ENCODE measurements at regions not wholly inside any gene's neighbourhood (a gene's known extent, or its start where the extent isn't known, plus 50 kb on each side); places are given as distances from the start of the nearest gene placed in this dataset.
A peak's percentile ranks its signal among the peaks of the same experiment; 100 is the strongest.

DNA sequence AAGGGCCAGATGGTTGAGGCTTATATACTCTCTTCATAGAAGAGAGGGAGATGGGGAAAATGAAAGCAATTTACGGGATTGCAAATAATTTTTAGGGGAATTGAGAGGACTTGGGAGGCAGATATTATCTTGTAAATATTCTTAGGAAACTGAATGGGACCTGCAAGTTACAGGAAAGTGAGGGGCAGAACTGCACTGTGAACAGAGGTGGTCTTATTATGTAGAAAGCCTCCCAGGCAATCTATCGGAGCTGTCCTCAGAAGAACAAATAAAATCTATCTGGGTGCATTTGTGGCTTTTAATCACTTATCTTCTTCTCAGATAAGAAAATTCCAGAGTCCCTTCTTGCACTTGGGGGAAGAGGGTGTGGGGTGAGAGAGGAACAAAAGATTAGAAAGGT is 223.5 kb downstream of the RHOU start:
- Mint-ChIP-seq H3K4me1 (peaks cover 29% of the 10 kb centered on the region), H3K4me3 (no peak overlapping the region), H3K9me3 (peaks cover 0 to 3% (median 0%) of the 10 kb centered on the region in 7 donors), H3K36me3 (no peaks in the 10 kb centered on the region), H3K27me3 (ENCODE audit: low read depth in 3 of 3) (peaks cover 0 to 1% (median 0%) of the 10 kb centered on the region in 3 donors), H3K27ac (no peak overlapping the region)
- intact Hi-C loops (cut with micrococcal nuclease), result no loop called here
- Histone ChIP-seq H2AFZ (ENCODE audit: insufficient read depth, low read depth, low read length, poor library complexity, severe bottlenecking) (no peak overlapping the region), H3K4me3 (replicated peaks in 1 of 3; ENCODE audit: low read depth in 2 of 3, low read length in 3 of 3) (no peak overlapping the region), H3K79me2 (ENCODE audit: insufficient read depth, low read length) (no peaks in the 10 kb centered on the region), H3K4me2 (replicated peaks; ENCODE audit: extremely low read depth, low read length, poor library complexity, severe bottlenecking) (no peak overlapping the region), H3K27ac (ENCODE audit: low read depth in 1 of 2, low read length in 2 of 2) (no peak overlapping the region), H3K27me3 (ENCODE audit: control insufficient read depth in 2 of 2, insufficient read depth in 2 of 2, low read length in 2 of 2) (no peaks in the 10 kb centered on the region), H3K9ac (ENCODE audit: insufficient read depth, low read length, poor library complexity, severe bottlenecking) (no peak overlapping the region), H3K4me1 (ENCODE audit: control insufficient read depth in 1 of 2, insufficient read depth in 2 of 2, low read length in 2 of 2) (peaks cover 20 to 29% of the 10 kb centered on the region in 2 donors), H4K20me1 (ENCODE audit: insufficient read depth, low read length) (no peaks in the 10 kb centered on the region), H3K36me3 (replicated peaks in 1 of 2; ENCODE audit: control insufficient read depth in 1 of 2, insufficient read depth in 2 of 2, low read length in 2 of 2) (no peaks in the 10 kb centered on the region), H3K9me3 (replicated peaks in 1 of 2; ENCODE audit: control insufficient read depth in 1 of 2, insufficient read depth in 1 of 2, low read length in 2 of 2) (no peaks in the 10 kb centered on the region)
- DNase-seq, result no peak
- TF ChIP-seq, protein P1, sequence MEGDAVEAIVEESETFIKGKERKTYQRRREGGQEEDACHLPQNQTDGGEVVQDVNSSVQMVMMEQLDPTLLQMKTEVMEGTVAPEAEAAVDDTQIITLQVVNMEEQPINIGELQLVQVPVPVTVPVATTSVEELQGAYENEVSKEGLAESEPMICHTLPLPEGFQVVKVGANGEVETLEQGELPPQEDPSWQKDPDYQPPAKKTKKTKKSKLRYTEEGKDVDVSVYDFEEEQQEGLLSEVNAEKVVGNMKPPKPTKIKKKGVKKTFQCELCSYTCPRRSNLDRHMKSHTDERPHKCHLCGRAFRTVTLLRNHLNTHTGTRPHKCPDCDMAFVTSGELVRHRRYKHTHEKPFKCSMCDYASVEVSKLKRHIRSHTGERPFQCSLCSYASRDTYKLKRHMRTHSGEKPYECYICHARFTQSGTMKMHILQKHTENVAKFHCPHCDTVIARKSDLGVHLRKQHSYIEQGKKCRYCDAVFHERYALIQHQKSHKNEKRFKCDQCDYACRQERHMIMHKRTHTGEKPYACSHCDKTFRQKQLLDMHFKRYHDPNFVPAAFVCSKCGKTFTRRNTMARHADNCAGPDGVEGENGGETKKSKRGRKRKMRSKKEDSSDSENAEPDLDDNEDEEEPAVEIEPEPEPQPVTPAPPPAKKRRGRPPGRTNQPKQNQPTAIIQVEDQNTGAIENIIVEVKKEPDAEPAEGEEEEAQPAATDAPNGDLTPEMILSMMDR (IDR thresholded peaks at IDR 0.05), result no peak
- WGBS (ENCODE audit: insufficient coverage), result 100% methylated on average over 1 of the region's 2 CpGs

DNA sequence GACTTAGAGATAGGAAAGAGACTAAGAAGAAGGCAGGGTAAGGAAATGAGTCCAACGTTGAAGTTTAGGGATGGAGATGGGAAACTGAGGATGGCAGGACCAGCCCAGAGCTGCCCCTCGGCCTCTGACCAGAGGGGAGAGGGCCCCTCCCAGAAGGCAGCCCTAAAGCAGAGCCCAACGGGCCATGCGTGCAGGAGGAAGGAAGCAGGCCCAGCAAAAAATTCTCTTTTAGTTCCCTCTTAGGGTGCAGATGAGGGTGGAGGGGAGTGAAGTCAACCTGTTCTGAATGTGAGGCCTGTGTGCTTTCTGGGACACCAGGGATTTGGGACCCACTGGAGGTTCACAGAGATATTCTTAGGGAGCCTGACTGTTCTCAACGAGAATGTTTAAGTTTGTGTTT is 225.4 kb downstream of the RHOU start:
- Histone ChIP-seq H3K9me3 (replicated peaks in 1 of 2; ENCODE audit: control insufficient read depth in 1 of 2, insufficient read depth in 1 of 2, low read length in 2 of 2) (no peaks in the 10 kb centered on the region), H3K4me3 (replicated peaks in 1 of 3; ENCODE audit: low read depth in 2 of 3, low read length in 3 of 3) (peak overlapping the region in 1 of 3 experiments; percentile 40), H3K36me3 (replicated peaks in 1 of 2; ENCODE audit: control insufficient read depth in 1 of 2, insufficient read depth in 2 of 2, low read length in 2 of 2) (no peaks in the 10 kb centered on the region), H2AFZ (ENCODE audit: insufficient read depth, low read depth, low read length, poor library complexity, severe bottlenecking) (peak overlapping the region; percentile 69), H3K27me3 (ENCODE audit: control insufficient read depth in 2 of 2, insufficient read depth in 2 of 2, low read length in 2 of 2) (no peaks in the 10 kb centered on the region), H4K20me1 (ENCODE audit: insufficient read depth, low read length) (no peaks in the 10 kb centered on the region), H3K79me2 (ENCODE audit: insufficient read depth, low read length) (no peaks in the 10 kb centered on the region), H3K27ac (ENCODE audit: low read depth in 1 of 2, low read length in 2 of 2) (peak overlapping the region; percentile 63 to 87), H3K4me2 (replicated peaks; ENCODE audit: extremely low read depth, low read length, poor library complexity, severe bottlenecking) (peak overlapping the region; percentile 33), H3K4me1 (ENCODE audit: control insufficient read depth in 1 of 2, insufficient read depth in 2 of 2, low read length in 2 of 2) (peaks cover 20 to 25% of the 10 kb centered on the region in 2 donors), H3K9ac (ENCODE audit: insufficient read depth, low read length, poor library complexity, severe bottlenecking) (no peak overlapping the region)
- H3K27ac Mint-ChIP-seq, result peak overlapping the region; percentile 70 to 94 (median 87)
- H3K4me1 Mint-ChIP-seq, result peaks cover 24% of the 10 kb centered on the region
- TF ChIP-seq, protein P1 (IDR thresholded peaks at IDR 0.05), result no peak
- peaks cover 0 to 1% (median 0%) of the 10 kb centered on the region in 7 donors for H3K9me3 Mint-ChIP-seq
- H3K36me3 Mint-ChIP-seq, result no peaks in the 10 kb centered on the region
- peaks cover 0 to 3% (median 1%) of the 10 kb centered on the region in 3 donors for H3K27me3 Mint-ChIP-seq (ENCODE audit: low read depth in 3 of 3)
- DNase-seq, result peak in 2 of 3 donors; percentile 35 to 53
- intact Hi-C loops (cut with micrococcal nuclease), result no loop called here
- 21% methylated on average over 4 of the region's 5 CpGs for WGBS (ENCODE audit: insufficient coverage)
- no peak overlapping the region for H3K4me3 Mint-ChIP-seq

All from CD14-positive monocyte (primary cell).